Spleen (tissue), 7 donors: ENCODE measurements at regions not wholly inside any gene's neighbourhood (a gene's known extent, or its start where the extent isn't known, plus 50 kb on each side); places are given as distances from the start of the nearest gene placed in this dataset.
"Not testable (repeated sequence)": the region's sequence is repeated elsewhere in the genome, so short reads cannot be mapped to it uniquely, and the experiment has no call there.

ENCODE experiments used
- CTCF ChIP-seq, 11 experiments: fragments of 200-600 bp in 7 of 11; fragments of 450-650 bp in 4 of 11; sonication (generic) in 4 of 11; IDR thresholded peaks in 8 of 11; conservative IDR thresholded peaks in 3 of 11; 1 replicate in 7 of 11; 2 replicates in 4 of 11; pipeline versions ENCODE4 v1.4.0 to v1.8.0; 2016 to 2021; ENCODE audit warnings: antibody characterized with exemption in 11 of 11, inconsistent platforms in 4 of 11, mild to moderate bottlenecking in 1 of 11
- POLR2A ChIP-seq, 3 donors: fragments of 450-650 bp; IDR thresholded peaks; one replicate each; pipeline ENCODE4 v1.5.1; 2017; ENCODE audit warnings: antibody characterized with exemption in 3 of 3, mild to moderate bottlenecking in 1 of 3
- POLR2AphosphoS5 ChIP-seq, 3 donors: sonication (generic); formaldehyde crosslinking; IDR thresholded peaks; one replicate each; pipeline ENCODE4 v1.5.1; 2017; ENCODE audit warnings: antibody characterized with exemption in 3 of 3
- donor health status: DM: no; HTN: no; CAD: no; lungs with moderate emphysema.
- donor health status: DM: no; HTN: no; CAD: no.
- donor health status: DM: no; HTN: no; CAD: no.

DNA sequence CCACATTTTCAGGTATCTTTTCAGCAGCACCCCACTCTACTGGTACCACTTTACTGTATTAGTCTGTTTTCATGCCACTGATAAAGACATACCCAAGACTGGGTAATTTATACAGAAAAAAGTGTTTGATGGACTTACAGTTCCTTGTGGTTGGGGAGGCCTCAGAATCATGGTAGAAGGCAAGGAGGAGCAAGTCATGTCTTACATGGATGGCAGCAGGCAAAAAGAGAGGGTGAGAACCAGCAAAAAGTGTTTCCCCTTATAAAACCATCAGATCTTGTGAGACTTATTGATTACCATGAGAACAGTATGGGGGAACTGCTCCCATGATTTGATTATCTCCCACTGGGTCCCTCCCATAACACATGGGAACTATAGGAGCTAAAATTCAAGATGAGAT, 685.9 kb downstream of the NYAP2 start:
- TF ChIP-seq POLR2A (IDR thresholded peaks at IDR 0.05); CTCF (IDR thresholded peaks at IDR 0.05 in 8 of 11, conservative IDR thresholded peaks at IDR 0.05 in 3 of 11); POLR2AphosphoS5 (IDR thresholded peaks at IDR 0.05): not testable (repeated sequence)
